ENCODE measurements at regions not wholly inside any gene's neighbourhood (a gene's known extent, or its start where the extent isn't known, plus 50 kb on each side); places are given as distances from the start of the nearest gene placed in this dataset.

DNA sequence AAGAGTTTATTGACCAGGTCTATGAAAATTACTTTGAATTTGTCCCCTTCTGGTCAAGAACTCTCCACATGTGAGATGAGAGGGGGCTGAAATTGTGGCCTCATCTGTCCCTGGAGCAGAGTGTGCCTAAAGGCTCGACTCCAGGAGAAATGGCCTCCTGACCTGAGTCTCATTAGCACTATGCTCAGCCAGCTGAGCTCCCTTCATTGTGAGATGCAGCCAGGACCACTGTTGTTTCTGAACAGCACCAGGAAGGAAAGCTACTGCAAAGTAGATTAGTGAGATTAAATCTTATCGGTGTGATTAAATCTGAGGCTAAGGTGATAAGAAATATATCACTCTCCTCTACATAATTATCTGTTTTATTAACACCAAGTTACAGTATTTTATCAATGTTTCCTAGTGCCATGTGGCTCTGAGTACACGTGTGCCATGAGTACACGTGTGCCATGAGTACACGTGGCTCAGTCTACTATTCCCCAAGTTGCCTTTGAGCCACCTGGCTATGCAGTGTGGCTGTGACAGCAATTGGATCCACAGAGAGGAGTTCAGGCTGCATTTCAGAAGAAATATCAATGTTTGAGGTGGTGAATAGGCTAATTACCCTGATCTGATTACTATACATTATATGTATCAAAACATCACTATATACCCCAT is 126.9 kb downstream of the IPMK start:
- H3K36me3 ChIP-seq (ENCODE audit: control insufficient read depth, insufficient read depth, low read length) = no peaks in the 10 kb centered on the region
- H3K4me1 ChIP-seq = no peaks in the 10 kb centered on the region
- H3K36me3 Mint-ChIP-seq (ENCODE audit: insufficient read depth, unreplicated experiment) = no peaks in the 10 kb centered on the region
- DNase-seq = no peak
- peaks cover 23% of the 10 kb centered on the region for H3K9me3 Mint-ChIP-seq (ENCODE audit: unreplicated experiment)
- ChIA-PET POLR2A (no interaction called here), CTCF (no interaction called here)
- H3K27me3 Mint-ChIP-seq (ENCODE audit: insufficient read depth, unreplicated experiment) = peaks cover 6% of the 10 kb centered on the region
- no peak overlapping the region for H3K27ac Mint-ChIP-seq (ENCODE audit: unreplicated experiment)
- H3K9me3 ChIP-seq = no peaks in the 10 kb centered on the region
- no peak overlapping the region for H3K4me3 ChIP-seq (ENCODE audit: low read depth, low read length)
- no peak overlapping the region for H3K4me3 Mint-ChIP-seq (ENCODE audit: unreplicated experiment)
- H3K27me3 ChIP-seq (replicated peaks; ENCODE audit: control insufficient read depth, insufficient read depth, low read length) = no peaks in the 10 kb centered on the region
- no peaks in the 10 kb centered on the region for H3K4me1 Mint-ChIP-seq (ENCODE audit: low read depth, unreplicated experiment)
- no TSS peak for BruUV-seq (replicated peaks)
- intact Hi-C loops (cut with micrococcal nuclease; ENCODE audit: unreplicated experiment) = no loop called here
- TF ChIP-seq, protein P1, sequence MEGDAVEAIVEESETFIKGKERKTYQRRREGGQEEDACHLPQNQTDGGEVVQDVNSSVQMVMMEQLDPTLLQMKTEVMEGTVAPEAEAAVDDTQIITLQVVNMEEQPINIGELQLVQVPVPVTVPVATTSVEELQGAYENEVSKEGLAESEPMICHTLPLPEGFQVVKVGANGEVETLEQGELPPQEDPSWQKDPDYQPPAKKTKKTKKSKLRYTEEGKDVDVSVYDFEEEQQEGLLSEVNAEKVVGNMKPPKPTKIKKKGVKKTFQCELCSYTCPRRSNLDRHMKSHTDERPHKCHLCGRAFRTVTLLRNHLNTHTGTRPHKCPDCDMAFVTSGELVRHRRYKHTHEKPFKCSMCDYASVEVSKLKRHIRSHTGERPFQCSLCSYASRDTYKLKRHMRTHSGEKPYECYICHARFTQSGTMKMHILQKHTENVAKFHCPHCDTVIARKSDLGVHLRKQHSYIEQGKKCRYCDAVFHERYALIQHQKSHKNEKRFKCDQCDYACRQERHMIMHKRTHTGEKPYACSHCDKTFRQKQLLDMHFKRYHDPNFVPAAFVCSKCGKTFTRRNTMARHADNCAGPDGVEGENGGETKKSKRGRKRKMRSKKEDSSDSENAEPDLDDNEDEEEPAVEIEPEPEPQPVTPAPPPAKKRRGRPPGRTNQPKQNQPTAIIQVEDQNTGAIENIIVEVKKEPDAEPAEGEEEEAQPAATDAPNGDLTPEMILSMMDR (IDR thresholded peaks at IDR 0.05; ENCODE audit: insufficient read depth in 1 of 2, low read depth in 1 of 2, low read length in 1 of 2, severe bottlenecking in 1 of 2, unreplicated experiment in 1 of 2) = no peak

DNA sequence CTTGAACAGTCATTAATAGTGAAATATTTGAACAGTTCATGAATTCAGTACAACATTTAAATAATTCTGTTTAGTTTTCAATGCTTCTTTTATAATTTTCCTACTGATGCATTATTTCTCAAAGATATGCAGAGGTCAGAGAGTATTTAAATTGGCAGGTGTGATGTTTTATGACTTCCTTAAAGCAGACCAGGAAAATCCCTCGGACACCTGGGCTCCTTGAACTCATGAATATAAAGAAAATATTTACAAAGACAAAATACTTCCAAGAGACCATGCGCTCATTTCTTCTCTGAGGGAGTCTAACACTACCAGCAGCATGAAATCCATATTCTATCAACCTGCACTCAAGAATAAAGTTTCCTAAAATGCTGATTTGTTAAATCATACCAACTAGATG is 127.6 kb downstream of the IPMK start:
- POLR2A ChIA-PET = no interaction called here
- CTCF ChIA-PET = no interaction called here
- intact Hi-C loops (cut with micrococcal nuclease; ENCODE audit: unreplicated experiment) = no loop called here
- Mint-ChIP-seq H3K27ac (ENCODE audit: unreplicated experiment) (no peak overlapping the region), H3K4me1 (ENCODE audit: low read depth, unreplicated experiment) (no peaks in the 10 kb centered on the region), H3K36me3 (ENCODE audit: insufficient read depth, unreplicated experiment) (no peaks in the 10 kb centered on the region), H3K27me3 (ENCODE audit: insufficient read depth, unreplicated experiment) (peaks cover 6% of the 10 kb centered on the region), H3K9me3 (ENCODE audit: unreplicated experiment) (peaks cover 23% of the 10 kb centered on the region), H3K4me3 (ENCODE audit: unreplicated experiment) (no peak overlapping the region)
- no peaks in the 10 kb centered on the region for H3K27me3 ChIP-seq (replicated peaks; ENCODE audit: control insufficient read depth, insufficient read depth, low read length)
- H3K36me3 ChIP-seq (ENCODE audit: control insufficient read depth, insufficient read depth, low read length) = no peaks in the 10 kb centered on the region
- H3K9me3 ChIP-seq = no peaks in the 10 kb centered on the region
- DNase-seq = no peak
- TF ChIP-seq, protein P1 (IDR thresholded peaks at IDR 0.05; ENCODE audit: insufficient read depth in 1 of 2, low read depth in 1 of 2, low read length in 1 of 2, severe bottlenecking in 1 of 2, unreplicated experiment in 1 of 2) = no peak
- no TSS peak for BruUV-seq (replicated peaks)
- no peak overlapping the region for H3K4me3 ChIP-seq (ENCODE audit: low read depth, low read length)
- H3K4me1 ChIP-seq = no peaks in the 10 kb centered on the region

DNA sequence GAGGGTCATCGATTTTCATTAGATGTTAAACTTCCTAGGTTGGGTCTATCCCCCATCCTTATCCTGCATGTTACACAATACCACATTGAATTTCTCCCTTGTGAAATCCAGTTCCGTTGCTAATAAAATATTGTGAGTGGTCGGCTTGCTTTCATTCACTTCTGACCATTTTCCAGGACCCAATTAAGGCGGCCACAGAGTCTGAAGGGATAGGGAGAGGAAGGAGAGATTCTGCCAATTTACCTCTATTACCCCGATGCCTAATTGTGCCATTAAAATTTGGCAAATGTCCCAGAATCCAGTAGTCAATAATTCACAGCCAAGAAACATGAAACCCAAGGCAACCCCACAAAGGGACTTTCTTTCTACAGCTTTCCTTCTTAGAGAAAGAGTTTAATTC is 129.9 kb downstream of the IPMK start:
- Histone ChIP-seq H3K4me3 (ENCODE audit: low read depth, low read length) (no peak overlapping the region), H3K27me3 (replicated peaks; ENCODE audit: control insufficient read depth, insufficient read depth, low read length) (no peaks in the 10 kb centered on the region), H3K9me3 (no peaks in the 10 kb centered on the region), H3K36me3 (ENCODE audit: control insufficient read depth, insufficient read depth, low read length) (no peaks in the 10 kb centered on the region), H3K4me1 (no peaks in the 10 kb centered on the region)
- no peak for DNase-seq
- CTCF ChIA-PET = no interaction called here
- TF ChIP-seq, protein P1 (IDR thresholded peaks at IDR 0.05; ENCODE audit: insufficient read depth in 1 of 2, low read depth in 1 of 2, low read length in 1 of 2, severe bottlenecking in 1 of 2, unreplicated experiment in 1 of 2) = no peak
- POLR2A ChIA-PET = no interaction called here
- intact Hi-C loops (cut with micrococcal nuclease; ENCODE audit: unreplicated experiment) = no loop called here
- H3K27me3 Mint-ChIP-seq (ENCODE audit: insufficient read depth, unreplicated experiment) = peaks cover 6% of the 10 kb centered on the region
- H3K27ac Mint-ChIP-seq (ENCODE audit: unreplicated experiment) = no peak overlapping the region
- H3K36me3 Mint-ChIP-seq (ENCODE audit: insufficient read depth, unreplicated experiment) = no peaks in the 10 kb centered on the region
- peaks cover 10% of the 10 kb centered on the region for H3K9me3 Mint-ChIP-seq (ENCODE audit: unreplicated experiment)
- BruUV-seq (replicated peaks) = no TSS peak
- H3K4me1 Mint-ChIP-seq (ENCODE audit: low read depth, unreplicated experiment) = no peaks in the 10 kb centered on the region
- H3K4me3 Mint-ChIP-seq (ENCODE audit: unreplicated experiment) = no peak overlapping the region

All from Caco-2 (cell line).